Endodermal cell (in vitro differentiated cells): ENCODE measurements at regions not wholly inside any gene's neighbourhood (a gene's known extent, or its start where the extent isn't known, plus 50 kb on each side); places are given as distances from the start of the nearest gene placed in this dataset.

Experiments used
- DNase-seq: peaks from one replicate; pipeline ENCODE4 v3.0.0-alpha.2; 2017
- H3K27ac ChIP-seq: 2 replicates; pipeline ENCODE4 v1.5.1; 2013; ENCODE audit warnings: mild to moderate bottlenecking, low read depth, low read length, moderate library complexity
- H3K27me3 ChIP-seq: 2 replicates; pipeline ENCODE4 v1.6.1; 2013; ENCODE audit warnings: mild to moderate bottlenecking, low read length, moderate library complexity; ENCODE audit not compliant: insufficient read depth, control insufficient read depth, poor library complexity, severe bottlenecking
- H3K36me3 ChIP-seq: 2 replicates; pipeline ENCODE4 v1.7.0; 2013; ENCODE audit warnings: mild to moderate bottlenecking, low read length, moderate library complexity; ENCODE audit not compliant: control insufficient read depth, insufficient read depth
- H3K4me1 ChIP-seq: one replicate; pipeline ENCODE4 v1.7.0; 2013; ENCODE audit warnings: low read length; ENCODE audit not compliant: control insufficient read depth, insufficient read depth
- H3K4me3 ChIP-seq: 2 replicates; pipeline ENCODE4 v1.5.1; 2013; ENCODE audit warnings: mild to moderate bottlenecking, low read length, moderate library complexity
- H3K9ac ChIP-seq: 2 replicates; pipeline ENCODE4 v1.6.1; 2013; ENCODE audit warnings: mild to moderate bottlenecking, low read length, moderate library complexity; ENCODE audit not compliant: poor library complexity, severe bottlenecking; ENCODE audit errors: extremely low read depth
- H3K9me3 ChIP-seq: 2 replicates; pipeline ENCODE4 v1.6.1; 2013; ENCODE audit warnings: mild to moderate bottlenecking, low read length, moderate library complexity; ENCODE audit not compliant: control insufficient read depth
- H3K27ac Mint-ChIP-seq: 2 replicates; pipeline ENCODE4 v1.8.0; 2020; ENCODE audit warnings: mixed read lengths
- H3K27me3 Mint-ChIP-seq: 2 replicates; pipeline ENCODE4 v1.8.0; 2021; ENCODE audit warnings: mild to moderate bottlenecking, mixed read lengths; ENCODE audit not compliant: insufficient read depth
- H3K36me3 Mint-ChIP-seq: 2 replicates; pipeline ENCODE4 v1.8.0; 2020; ENCODE audit warnings: low read depth, mixed read lengths
- H3K4me1 Mint-ChIP-seq: 2 replicates; pipeline ENCODE4 v1.8.0; 2020; ENCODE audit warnings: mixed read lengths
- H3K4me3 Mint-ChIP-seq: 2 replicates; pipeline ENCODE4 v1.8.0; 2020; ENCODE audit warnings: mild to moderate bottlenecking, moderate library complexity, mixed read lengths
- H3K9me3 Mint-ChIP-seq: 2 replicates; pipeline ENCODE4 v1.8.0; 2020; ENCODE audit warnings: mild to moderate bottlenecking, mixed read lengths
- CTCF ChIP-seq: fragments of 200-600 bp; sonication (generic); conservative IDR thresholded peaks from 2 replicates; pipeline ENCODE4 v1.5.0; 2021; ENCODE audit warnings: antibody characterized with exemption, mild to moderate bottlenecking
- WGBS, 2 experiments: methylation state at CpG; one replicate each; pipeline versions ENCODE4 v1.1.5 to v1.1.7; 2013; ENCODE audit warnings: missing lambda C conversion rate in 2 of 2, mixed read lengths in 1 of 2; ENCODE audit not compliant: insufficient coverage in 1 of 2, insufficient read length in 1 of 2; 5-methylcytosine and 5-hydroxymethylcytosine counted together

GRCh38 chr18:78685980-78686530 is 293.6 kb upstream of the SALL3 start:
- no peak overlapping the region for H3K9ac ChIP-seq
- Mint-ChIP-seq H3K27me3 (no peaks in the 10 kb centered on the region), H3K4me3 (no peak overlapping the region), H3K27ac (no peak overlapping the region), H3K36me3 (no peaks in the 10 kb centered on the region), H3K9me3 (no peaks in the 10 kb centered on the region), H3K4me1 (no peaks in the 10 kb centered on the region)
- no peaks in the 10 kb centered on the region for H3K36me3 ChIP-seq
- 86 to 91% methylated on average over 16 to 26 of the region's 26 CpGs for WGBS, 2 experiments
- no peak for TF ChIP-seq CTCF
- no peak for DNase-seq
- no peaks in the 10 kb centered on the region for H3K9me3 ChIP-seq
- H3K4me1 ChIP-seq: no peaks in the 10 kb centered on the region
- H3K27me3 ChIP-seq: no peaks in the 10 kb centered on the region
- no peak overlapping the region for H3K27ac ChIP-seq
- H3K4me3 ChIP-seq: no peak overlapping the region

- Mint-ChIP-seq H3K27me3 (no peaks in the 10 kb centered on the region), H3K4me3 (no peak overlapping the region), H3K9me3 (no peaks in the 10 kb centered on the region), H3K27ac (no peak overlapping the region), H3K36me3 (no peaks in the 10 kb centered on the region), H3K4me1 (no peaks in the 10 kb centered on the region)
- Histone ChIP-seq H3K27me3 (no peaks in the 10 kb centered on the region), H3K4me1 (no peaks in the 10 kb centered on the region), H3K4me3 (no peak overlapping the region), H3K36me3 (no peaks in the 10 kb centered on the region), H3K9me3 (no peaks in the 10 kb centered on the region), H3K9ac (no peak overlapping the region), H3K27ac (no peak overlapping the region)
- WGBS, 2 experiments: 91 to 96% methylated on average over 5 to 16 of the region's 16 CpGs
- no peak for TF ChIP-seq CTCF
- DNase-seq: no peak
Observed at GRCh38 chr18:78686976-78687685, 292.5 kb upstream of the SALL3 start.

GRCh38 chr18:78687736-78688135 is 291.9 kb upstream of the SALL3 start:
- Histone ChIP-seq H3K4me3 (no peak overlapping the region), H3K4me1 (no peaks in the 10 kb centered on the region), H3K9me3 (no peaks in the 10 kb centered on the region), H3K27me3 (no peaks in the 10 kb centered on the region), H3K36me3 (no peaks in the 10 kb centered on the region), H3K27ac (no peak overlapping the region), H3K9ac (no peak overlapping the region)
- 85 to 100% methylated on average over 3 to 7 of the region's 7 CpGs for WGBS, 2 experiments
- H3K9me3 Mint-ChIP-seq: no peaks in the 10 kb centered on the region
- no peaks in the 10 kb centered on the region for H3K27me3 Mint-ChIP-seq
- no peak overlapping the region for H3K27ac Mint-ChIP-seq
- TF ChIP-seq CTCF: no peak
- H3K4me3 Mint-ChIP-seq: no peak overlapping the region
- no peaks in the 10 kb centered on the region for H3K4me1 Mint-ChIP-seq
- no peak for DNase-seq
- H3K36me3 Mint-ChIP-seq: no peaks in the 10 kb centered on the region
